GM12872 (cell line): ENCODE measurements at regions not wholly inside any gene's neighbourhood (a gene's known extent, or its start where the extent isn't known, plus 50 kb on each side); places are given as distances from the start of the nearest gene placed in this dataset.

Experiments used
- TF ChIP-seq, protein P1 (sequence below): IDR thresholded peaks from 3 replicates; pipeline ENCODE4 v1.5.1; 2011; ENCODE audit warnings: low read depth, mild to moderate bottlenecking, low read length, moderate library complexity; ENCODE audit not compliant: insufficient read depth

GRCh38 chr6:85715797-85716196 is 73.1 kb upstream of the SYNCRIP start:
- TF ChIP-seq, protein P1, sequence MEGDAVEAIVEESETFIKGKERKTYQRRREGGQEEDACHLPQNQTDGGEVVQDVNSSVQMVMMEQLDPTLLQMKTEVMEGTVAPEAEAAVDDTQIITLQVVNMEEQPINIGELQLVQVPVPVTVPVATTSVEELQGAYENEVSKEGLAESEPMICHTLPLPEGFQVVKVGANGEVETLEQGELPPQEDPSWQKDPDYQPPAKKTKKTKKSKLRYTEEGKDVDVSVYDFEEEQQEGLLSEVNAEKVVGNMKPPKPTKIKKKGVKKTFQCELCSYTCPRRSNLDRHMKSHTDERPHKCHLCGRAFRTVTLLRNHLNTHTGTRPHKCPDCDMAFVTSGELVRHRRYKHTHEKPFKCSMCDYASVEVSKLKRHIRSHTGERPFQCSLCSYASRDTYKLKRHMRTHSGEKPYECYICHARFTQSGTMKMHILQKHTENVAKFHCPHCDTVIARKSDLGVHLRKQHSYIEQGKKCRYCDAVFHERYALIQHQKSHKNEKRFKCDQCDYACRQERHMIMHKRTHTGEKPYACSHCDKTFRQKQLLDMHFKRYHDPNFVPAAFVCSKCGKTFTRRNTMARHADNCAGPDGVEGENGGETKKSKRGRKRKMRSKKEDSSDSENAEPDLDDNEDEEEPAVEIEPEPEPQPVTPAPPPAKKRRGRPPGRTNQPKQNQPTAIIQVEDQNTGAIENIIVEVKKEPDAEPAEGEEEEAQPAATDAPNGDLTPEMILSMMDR: no peak

- TF ChIP-seq, protein P1: no peak
These were observed 72.3 kb upstream of the SYNCRIP start for GRCh38 chr6:85714893-85715530.

DNA sequence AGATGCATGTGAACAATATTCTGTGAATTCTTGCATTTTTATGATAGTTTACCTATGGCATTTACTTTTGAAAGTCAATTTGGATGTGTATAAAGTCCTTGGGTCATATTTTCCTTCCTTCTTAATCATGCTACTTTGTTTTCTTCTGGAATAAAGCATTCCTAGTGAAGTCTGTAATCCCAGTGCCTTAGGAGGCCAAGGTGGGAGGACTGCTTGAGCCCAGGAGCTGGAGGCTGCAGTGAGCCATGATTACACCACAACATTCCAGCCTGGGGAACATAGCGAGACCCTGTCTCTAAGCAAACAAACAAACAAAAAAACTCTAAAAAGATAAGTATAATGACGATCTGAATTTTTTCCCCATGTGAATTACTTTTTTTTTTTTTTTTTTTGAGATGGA is 69.7 kb upstream of the SYNCRIP start:
- TF ChIP-seq, protein P1: no peak

GRCh38 chr6:85706272-85706671 is 63.6 kb upstream of the SYNCRIP start:
- TF ChIP-seq, protein P1: no peak

- TF ChIP-seq, protein P1: no peak
These were observed 62.5 kb upstream of the SYNCRIP start for GRCh38 chr6:85705220-85705619.

- TF ChIP-seq, protein P1: no peak
These were observed 60.7 kb upstream of the SYNCRIP start for GRCh38 chr6:85703406-85703805.
